ENCODE measurements at regions not wholly inside any gene's neighbourhood (a gene's known extent, or its start where the extent isn't known, plus 50 kb on each side); places are given as distances from the start of the nearest gene placed in this dataset.

GRCh38 chr2:164012581-164012980 is 276.8 kb upstream of the FIGN start:
- TF ChIP-seq SIN3A (IDR thresholded peaks at IDR 0.05; ENCODE audit: borderline replicate concordance, low read depth, low read length) (no peak), CTCF (IDR thresholded peaks at IDR 0.05) (no peak), TAF1 (IDR thresholded peaks at IDR 0.05; ENCODE audit: borderline replicate concordance, low read depth, low read length) (no peak), CHD2 (IDR thresholded peaks at IDR 0.05; ENCODE audit: low read length, partially characterized antibody) (no peak), EP300 (IDR thresholded peaks at IDR 0.05; ENCODE audit: borderline replicate concordance in 1 of 2, low read depth in 1 of 2, low read length in 1 of 2) (no peak)

Measured in SK-N-SH (cell line).